Activated CD4-positive, alpha-beta memory T cell treated with anti-CD3 and anti-CD28 coated beads, Interleukin-2, amount 10 ng/mL, durations not matched to agents 7 days and 5 days (primary cell): ENCODE measurements at regions not wholly inside any gene's neighbourhood (a gene's known extent, or its start where the extent isn't known, plus 50 kb on each side); places are given as distances from the start of the nearest gene placed in this dataset.
"Not testable (repeated sequence)": the region's sequence is repeated elsewhere in the genome, so short reads cannot be mapped to it uniquely, and the experiment has no call there.

ENCODE experiments used
- CTCF ChIA-PET: fragments of 350-600 bp; sonication (Branson Sonifier 250); formaldehyde crosslinking; loops from one replicate; lab custom pipeline; 2021; ENCODE audit warnings: antibody characterized with exemption, inconsistent platforms; lab: Charles Lee
- POLR2A ChIA-PET: fragments of 350-600 bp; sonication (Branson Sonifier 250); formaldehyde crosslinking; loops from one replicate; lab custom pipeline; 2021; ENCODE audit warnings: antibody characterized with exemption; lab: Charles Lee
- DNase-seq: peaks from one replicate; pipeline ENCODE4 v3.0.0-alpha.2; 2020
- H3K27ac Mint-ChIP-seq: one replicate; pipeline ENCODE4 v1.8.0; 2021; ENCODE audit warnings: mild to moderate bottlenecking, mixed read lengths
- H3K27me3 Mint-ChIP-seq: one replicate; pipeline ENCODE4 v1.8.0; 2021; ENCODE audit warnings: mixed read lengths
- H3K36me3 Mint-ChIP-seq: one replicate; pipeline ENCODE4 v1.8.0; 2021; ENCODE audit warnings: low read depth, mixed read lengths
- H3K4me1 Mint-ChIP-seq: one replicate; pipeline ENCODE4 v1.8.0; 2021; ENCODE audit warnings: mixed read lengths
- H3K4me3 Mint-ChIP-seq: one replicate; pipeline ENCODE4 v1.8.0; 2021; ENCODE audit warnings: mild to moderate bottlenecking, mixed read lengths
- H3K9me3 Mint-ChIP-seq: one replicate; pipeline ENCODE4 v1.8.0; 2021; ENCODE audit warnings: mixed read lengths

DNA sequence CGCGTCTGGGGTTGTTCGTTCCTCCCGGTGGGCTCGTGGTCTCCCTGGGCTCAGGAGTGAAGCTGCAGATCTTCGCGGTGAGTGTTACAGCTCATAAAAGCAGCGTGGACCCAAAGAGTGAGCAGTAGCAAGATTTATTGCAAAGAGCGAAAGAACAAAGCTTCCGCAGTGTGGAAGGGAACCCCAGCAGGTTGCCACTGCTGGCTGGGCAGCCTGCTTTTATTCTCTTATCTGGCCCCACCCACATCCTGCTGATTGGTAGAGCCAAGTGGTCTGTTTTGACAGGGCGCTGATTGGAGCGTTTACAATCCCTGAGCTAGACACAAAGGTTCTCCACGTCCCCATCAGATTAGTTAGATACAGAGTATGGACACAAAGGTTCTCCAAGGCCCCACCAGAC lies 1909.2 kb downstream of the ARAP2 start:
- DNase-seq, H3K9me3 Mint-ChIP-seq, H3K4me1 Mint-ChIP-seq, H3K4me3 Mint-ChIP-seq, POLR2A ChIA-PET, CTCF ChIA-PET, H3K27me3 Mint-ChIP-seq, H3K36me3 Mint-ChIP-seq, H3K27ac Mint-ChIP-seq: not testable (repeated sequence)

GRCh38 chr4:34335556-34335955 lies 1908.8 kb downstream of the ARAP2 start:
- H3K4me3 Mint-ChIP-seq, POLR2A ChIA-PET, H3K4me1 Mint-ChIP-seq: not testable (repeated sequence)

GRCh38 chr4:34362654-34363053 lies 1881.7 kb downstream of the ARAP2 start:
- H3K27me3 Mint-ChIP-seq = no peaks in the 10 kb centered on the region
- H3K27ac Mint-ChIP-seq = no peak overlapping the region
- ChIA-PET CTCF (no interaction called here), POLR2A (no interaction called here)
- no peak for DNase-seq
- no peaks in the 10 kb centered on the region for H3K4me1 Mint-ChIP-seq
- peaks cover 12% of the 10 kb centered on the region for H3K9me3 Mint-ChIP-seq
- H3K4me3 Mint-ChIP-seq = no peak overlapping the region
- H3K36me3 Mint-ChIP-seq = no peaks in the 10 kb centered on the region

More at GRCh38 chr4:34335556-34335955, 1908.8 kb downstream of the ARAP2 start:
- DNase-seq, H3K27ac Mint-ChIP-seq, H3K27me3 Mint-ChIP-seq, CTCF ChIA-PET, H3K36me3 Mint-ChIP-seq, H3K9me3 Mint-ChIP-seq: not testable (repeated sequence)

GRCh38 chr4:34363842-34364241 lies 1880.5 kb downstream of the ARAP2 start:
- Mint-ChIP-seq H3K4me3 (no peak overlapping the region), H3K27ac (no peak overlapping the region), H3K9me3 (peaks cover 7% of the 10 kb centered on the region), H3K27me3 (no peaks in the 10 kb centered on the region), H3K4me1 (no peaks in the 10 kb centered on the region), H3K36me3 (no peaks in the 10 kb centered on the region)
- ChIA-PET POLR2A (no interaction called here), CTCF (no interaction called here)
- no peak for DNase-seq

- Mint-ChIP-seq H3K27ac (no peak overlapping the region), H3K27me3 (no peaks in the 10 kb centered on the region), H3K4me1 (no peaks in the 10 kb centered on the region), H3K4me3 (no peak overlapping the region), H3K9me3 (peaks cover 2% of the 10 kb centered on the region), H3K36me3 (no peaks in the 10 kb centered on the region)
- CTCF ChIA-PET = no interaction called here
- POLR2A ChIA-PET = no interaction called here
- DNase-seq = no peak
These were observed 1878.4 kb downstream of the ARAP2 start for GRCh38 chr4:34365946-34366345.

GRCh38 chr4:34371676-34372075 lies 1872.6 kb downstream of the ARAP2 start:
- DNase-seq = no peak
- ChIA-PET CTCF (no interaction called here), POLR2A (no interaction called here)
- Mint-ChIP-seq H3K4me3 (no peak overlapping the region), H3K4me1 (no peaks in the 10 kb centered on the region), H3K27me3 (no peaks in the 10 kb centered on the region), H3K27ac (no peak overlapping the region), H3K36me3 (no peaks in the 10 kb centered on the region), H3K9me3 (peaks cover 2% of the 10 kb centered on the region)

DNA sequence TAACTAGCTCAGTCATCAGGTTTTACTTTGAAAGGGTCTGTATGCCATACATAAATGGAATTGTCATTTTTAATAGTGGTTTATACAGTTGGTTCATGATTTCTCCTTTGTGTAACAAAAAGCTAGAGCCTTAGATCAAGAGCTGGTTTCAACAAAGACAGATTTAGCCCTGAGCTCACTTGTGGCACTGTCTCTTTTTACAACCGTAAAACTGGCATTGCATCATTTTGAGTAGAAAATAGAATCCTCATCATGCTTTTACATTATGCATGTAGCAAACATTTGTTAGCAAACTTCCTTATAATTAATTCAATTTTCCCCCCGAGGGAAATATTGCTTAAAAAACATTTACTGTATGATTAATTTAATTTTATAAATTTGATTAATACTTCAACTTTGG lies 1871.5 kb downstream of the ARAP2 start:
- peaks cover 2% of the 10 kb centered on the region for H3K9me3 Mint-ChIP-seq
- POLR2A ChIA-PET = no interaction called here
- H3K4me3 Mint-ChIP-seq = no peak overlapping the region
- no peaks in the 10 kb centered on the region for H3K36me3 Mint-ChIP-seq
- H3K4me1 Mint-ChIP-seq = no peaks in the 10 kb centered on the region
- CTCF ChIA-PET = no interaction called here
- no peaks in the 10 kb centered on the region for H3K27me3 Mint-ChIP-seq
- DNase-seq = no peak
- H3K27ac Mint-ChIP-seq = no peak overlapping the region

- no peak overlapping the region for H3K27ac Mint-ChIP-seq
- H3K36me3 Mint-ChIP-seq = no peaks in the 10 kb centered on the region
- H3K4me3 Mint-ChIP-seq = no peak overlapping the region
- no peaks in the 10 kb centered on the region for H3K27me3 Mint-ChIP-seq
- no peak for DNase-seq
- no peaks in the 10 kb centered on the region for H3K4me1 Mint-ChIP-seq
- H3K9me3 Mint-ChIP-seq = peaks cover 2% of the 10 kb centered on the region
- ChIA-PET POLR2A (no interaction called here), CTCF (no interaction called here)
These were observed 1870.9 kb downstream of the ARAP2 start for GRCh38 chr4:34373456-34373855.

DNA sequence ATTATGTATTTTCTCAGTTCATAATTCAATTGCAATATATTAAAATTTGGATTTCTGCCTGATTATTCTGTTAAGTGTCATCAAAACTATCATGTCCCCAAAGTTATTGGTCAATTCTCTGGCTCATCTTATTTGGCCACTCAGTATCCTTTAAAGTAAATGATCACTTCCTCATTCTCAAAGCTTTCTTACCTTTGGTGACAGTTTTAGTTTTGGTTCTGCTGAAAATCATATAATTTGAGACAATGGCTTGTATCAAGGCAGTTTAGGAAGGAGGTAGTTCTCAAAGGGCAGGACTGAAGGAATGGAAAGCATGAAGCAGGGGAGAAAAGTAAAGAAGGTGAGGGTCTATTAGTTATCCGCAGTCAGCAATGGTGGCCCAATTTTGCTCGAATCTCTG lies 1832.1 kb downstream of the ARAP2 start:
- no peaks in the 10 kb centered on the region for H3K27me3 Mint-ChIP-seq
- CTCF ChIA-PET = no interaction called here
- no peak for DNase-seq
- H3K36me3 Mint-ChIP-seq = no peaks in the 10 kb centered on the region
- H3K9me3 Mint-ChIP-seq = peaks cover 9% of the 10 kb centered on the region
- H3K4me3 Mint-ChIP-seq = no peak overlapping the region
- H3K27ac Mint-ChIP-seq = no peak overlapping the region
- no peaks in the 10 kb centered on the region for H3K4me1 Mint-ChIP-seq
- POLR2A ChIA-PET = no interaction called here

GRCh38 chr4:34412911-34413310 lies 1831.4 kb downstream of the ARAP2 start:
- POLR2A ChIA-PET = no interaction called here
- DNase-seq = no peak
- no peak overlapping the region for H3K27ac Mint-ChIP-seq
- H3K27me3 Mint-ChIP-seq = no peaks in the 10 kb centered on the region
- H3K9me3 Mint-ChIP-seq = peaks cover 9% of the 10 kb centered on the region
- H3K4me1 Mint-ChIP-seq = no peaks in the 10 kb centered on the region
- H3K36me3 Mint-ChIP-seq = no peaks in the 10 kb centered on the region
- CTCF ChIA-PET = no interaction called here
- no peak overlapping the region for H3K4me3 Mint-ChIP-seq

- CTCF ChIA-PET = no interaction called here
- DNase-seq = no peak
- no peaks in the 10 kb centered on the region for H3K36me3 Mint-ChIP-seq
These were observed 1827.2 kb downstream of the ARAP2 start for GRCh38 chr4:34417160-34417559.

DNA sequence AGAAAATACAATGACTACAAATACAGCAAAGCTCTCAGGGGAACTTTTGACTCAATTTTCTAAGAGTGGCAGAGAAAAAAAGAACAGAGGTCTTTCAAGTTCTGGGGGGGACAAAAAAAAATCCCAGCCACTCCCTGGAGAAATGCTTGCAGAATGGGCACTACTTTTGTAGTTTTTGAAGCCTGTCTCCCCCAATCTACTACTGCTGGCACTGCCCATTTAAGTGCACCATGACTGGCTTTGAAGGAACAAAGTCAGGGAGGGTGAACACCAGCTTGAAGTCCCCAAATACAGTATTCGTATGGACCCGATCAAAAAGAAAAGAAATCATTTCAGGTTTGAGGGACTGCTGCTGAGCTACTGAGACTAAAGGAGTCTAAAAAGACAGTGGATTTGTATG lies 1824.4 kb downstream of the ARAP2 start:
- POLR2A ChIA-PET = no interaction called here
- H3K4me1 Mint-ChIP-seq = no peaks in the 10 kb centered on the region
- no peaks in the 10 kb centered on the region for H3K36me3 Mint-ChIP-seq
- H3K27ac Mint-ChIP-seq = no peak overlapping the region
- CTCF ChIA-PET = no interaction called here
- no peaks in the 10 kb centered on the region for H3K9me3 Mint-ChIP-seq
- H3K27me3 Mint-ChIP-seq = no peaks in the 10 kb centered on the region
- no peak overlapping the region for H3K4me3 Mint-ChIP-seq
- DNase-seq = no peak

More at GRCh38 chr4:34417160-34417559, 1827.2 kb downstream of the ARAP2 start:
- H3K27me3 Mint-ChIP-seq = no peaks in the 10 kb centered on the region
- peaks cover 7% of the 10 kb centered on the region for H3K9me3 Mint-ChIP-seq
- H3K4me3 Mint-ChIP-seq = no peak overlapping the region
- no peak overlapping the region for H3K27ac Mint-ChIP-seq
- no peaks in the 10 kb centered on the region for H3K4me1 Mint-ChIP-seq
- POLR2A ChIA-PET = no interaction called here

DNA sequence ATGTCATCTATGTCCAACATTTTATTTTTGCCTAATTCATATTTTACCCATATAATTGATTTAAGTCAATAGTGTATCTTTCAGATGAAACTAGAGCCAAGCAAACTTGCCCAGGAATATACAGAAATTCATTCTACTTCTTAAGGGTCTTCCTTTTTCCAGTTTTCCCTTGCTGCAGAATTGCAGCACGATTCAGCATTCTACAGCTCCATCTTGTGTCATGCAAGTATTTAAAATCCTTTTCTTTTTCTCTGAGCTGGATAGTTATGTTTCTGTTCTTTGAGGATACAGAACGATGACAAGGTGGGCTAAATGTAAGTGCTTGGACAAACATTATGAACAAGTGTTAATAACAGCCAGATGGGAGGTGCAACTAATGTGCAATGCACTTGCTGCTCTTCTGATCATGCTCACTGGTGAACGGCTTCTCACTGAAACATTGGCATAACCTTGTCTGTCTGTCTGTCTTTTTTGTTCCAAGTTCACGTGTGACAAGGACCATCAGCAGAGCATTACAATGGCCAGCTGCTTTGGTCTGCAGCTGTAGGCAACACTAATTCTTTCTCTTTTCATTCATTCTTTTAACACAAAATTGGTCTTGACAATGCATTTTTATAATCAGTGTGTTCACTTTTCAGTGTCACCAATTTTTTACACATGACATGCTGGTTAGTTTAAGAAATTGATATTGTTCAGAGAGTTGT lies 1821.7 kb downstream of the ARAP2 start:
- Mint-ChIP-seq H3K4me1 (no peaks in the 10 kb centered on the region), H3K27ac (no peak overlapping the region), H3K27me3 (no peaks in the 10 kb centered on the region), H3K36me3 (no peaks in the 10 kb centered on the region), H3K9me3 (no peaks in the 10 kb centered on the region), H3K4me3 (no peak overlapping the region)
- ChIA-PET POLR2A (no interaction called here), CTCF (no interaction called here)
- no peak for DNase-seq

DNA sequence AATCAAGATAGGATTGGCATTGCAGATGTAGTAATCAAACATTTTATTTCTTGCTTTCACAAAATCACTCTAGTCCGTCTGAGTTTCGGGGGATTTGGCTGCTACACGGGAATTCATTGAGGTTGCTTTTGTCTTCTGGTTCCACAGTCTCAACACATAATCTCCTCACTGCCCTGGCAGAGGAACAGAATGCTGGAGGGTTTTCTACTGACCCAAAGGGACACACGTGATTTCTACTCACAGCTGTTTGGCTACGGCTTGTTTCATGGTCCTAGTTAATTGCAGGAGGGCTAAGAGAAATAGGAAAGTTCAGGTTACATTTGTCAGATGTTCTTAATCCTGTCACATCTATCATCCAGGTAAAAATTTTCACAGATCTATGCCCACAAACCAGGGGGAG lies 1811.6 kb downstream of the ARAP2 start:
- no peak overlapping the region for H3K4me3 Mint-ChIP-seq
- peaks cover 4% of the 10 kb centered on the region for H3K9me3 Mint-ChIP-seq
- CTCF ChIA-PET = no interaction called here

More for the DNA sequence above, 1811.6 kb downstream of the ARAP2 start:
- Mint-ChIP-seq H3K4me1 (no peaks in the 10 kb centered on the region), H3K36me3 (no peaks in the 10 kb centered on the region), H3K27me3 (no peaks in the 10 kb centered on the region), H3K27ac (no peak overlapping the region)
- no peak for DNase-seq
- POLR2A ChIA-PET = no interaction called here
